GM23248 (cell line): ENCODE measurements at regions not wholly inside any gene's neighbourhood (a gene's known extent, or its start where the extent isn't known, plus 50 kb on each side); places are given as distances from the start of the nearest gene placed in this dataset.
"Not testable (repeated sequence)": the region's sequence is repeated elsewhere in the genome, so short reads cannot be mapped to it uniquely, and the experiment has no call there.

Experiments
- DNase-seq: peaks from one replicate; pipeline ENCODE4 v3.0.0-alpha.2; 2015
- H2AFZ ChIP-seq: fragments of 200-600 bp; sonication (generic); 2 replicates; pipeline ENCODE4 v1.6.1; 2016; ENCODE audit warnings: antibody characterized with exemption
- H3F3A ChIP-seq: fragments of 200-600 bp; sonication (generic); 2 replicates; pipeline ENCODE4 v1.6.1; 2016; ENCODE audit warnings: mild to moderate bottlenecking, antibody characterized with exemption, mixed run types; ENCODE audit not compliant: insufficient read depth
- H3K27ac ChIP-seq: fragments of 200-600 bp; sonication (generic); 2 replicates; pipeline ENCODE4 v1.5.1; 2016; ENCODE audit warnings: mild to moderate bottlenecking
- H3K27me3 ChIP-seq: fragments of 200-600 bp; sonication (generic); replicated peaks from 2 replicates; pipeline ENCODE4 v1.6.1; 2016; ENCODE audit warnings: mild to moderate bottlenecking; ENCODE audit not compliant: insufficient read depth
- H3K36me3 ChIP-seq: fragments of 200-600 bp; sonication (generic); 2 replicates; pipeline ENCODE4 v1.6.1; 2016; ENCODE audit warnings: low read depth, mild to moderate bottlenecking
- H3K4me1 ChIP-seq: fragments of 200-600 bp; sonication (generic); 2 replicates; pipeline ENCODE4 v1.6.1; 2016; ENCODE audit warnings: mild to moderate bottlenecking; ENCODE audit not compliant: insufficient read depth
- H3K4me2 ChIP-seq: fragments of 200-600 bp; sonication (generic); one replicate; pipeline ENCODE4 v1.6.1; 2016; ENCODE audit warnings: mild to moderate bottlenecking; ENCODE audit not compliant: unreplicated experiment
- H3K4me3 ChIP-seq: fragments of 200-600 bp; sonication (generic); 2 replicates; pipeline ENCODE4 v1.5.1; 2016; ENCODE audit warnings: mild to moderate bottlenecking
- H3K79me2 ChIP-seq: fragments of 200-600 bp; sonication (generic); 2 replicates; pipeline ENCODE4 v1.6.1; 2016; ENCODE audit warnings: mild to moderate bottlenecking; ENCODE audit not compliant: insufficient read depth
- H3K9ac ChIP-seq: fragments of 200-600 bp; sonication (generic); 2 replicates; pipeline ENCODE4 v1.6.1; 2016; ENCODE audit warnings: mild to moderate bottlenecking
- H3K9me2 ChIP-seq: fragments of 200-600 bp; sonication (generic); 2 replicates; pipeline ENCODE4 v1.6.1; 2016; ENCODE audit warnings: mixed run types, mild to moderate bottlenecking, moderate library complexity; ENCODE audit not compliant: insufficient read depth
- H3K9me3 ChIP-seq: fragments of 200-600 bp; sonication (generic); one replicate; pipeline ENCODE4 v1.6.1; 2017; ENCODE audit warnings: low read depth
- H4K20me1 ChIP-seq: fragments of 200-600 bp; sonication (generic); 2 replicates; pipeline ENCODE4 v1.6.0; 2016; ENCODE audit not compliant: insufficient read depth
- EZH2 ChIP-seq: fragments of 200-600 bp; sonication (generic); IDR thresholded peaks from 2 replicates; pipeline ENCODE4 v1.6.1; 2018; ENCODE audit warnings: antibody characterized with exemption, mild to moderate bottlenecking; ENCODE audit not compliant: insufficient read depth, poor library complexity, severe bottlenecking
- EZH2phosphoT487 ChIP-seq: fragments of 200-600 bp; sonication (generic); IDR thresholded peaks from 2 replicates; pipeline ENCODE4 v1.6.1; 2018; ENCODE audit warnings: antibody characterized with exemption, moderate library complexity, mild to moderate bottlenecking, low read depth; ENCODE audit not compliant: insufficient read depth
- WGBS, 2 experiments: methylation state at CpG; one replicate each; pipeline ENCODE4 v1.1.6; 2015 to 2017; ENCODE audit warnings: low lambda C conversion rate in 2 of 2, low coverage in 1 of 2; ENCODE audit errors: missing lambda C conversion rate in 2 of 2; 5-methylcytosine and 5-hydroxymethylcytosine counted together
- in situ Hi-C: fragments of 300-500 bp; cut with MboI; formaldehyde crosslinking; loops from 2 replicates; pipeline ENCODE4 v1.15.0; 2020

GRCh38 chr10:63977329-63977923 is 456.2 kb downstream of the REEP3 start:
- Histone ChIP-seq H3K4me3 (no peak overlapping the region), H3K27me3 (no peaks in the 10 kb centered on the region), H3K4me2 (no peak overlapping the region), H3K27ac (no peak overlapping the region), H3F3A (no peaks in the 10 kb centered on the region), H3K9ac (no peak overlapping the region), H4K20me1 (no peaks in the 10 kb centered on the region), H3K36me3 (no peaks in the 10 kb centered on the region), H2AFZ (no peak overlapping the region), H3K4me1 (no peaks in the 10 kb centered on the region), H3K9me2 (no peaks in the 10 kb centered on the region), H3K9me3 (no peaks in the 10 kb centered on the region), H3K79me2 (no peaks in the 10 kb centered on the region)
- in situ Hi-C loops = loop anchor here (10.0 kb wide), 1 partner anchor 103 kb away; no protein-coding TSS in a partner anchor
- TF ChIP-seq EZH2phosphoT487 (no peak), EZH2 (no peak)
- DNase-seq = peak; percentile 56
- WGBS, 2 experiments = 6% methylated on average over 1 of the region's 1 CpG

- H3K4me3 ChIP-seq, H3K27me3 ChIP-seq, H2AFZ ChIP-seq, H3K36me3 ChIP-seq, H3K27ac ChIP-seq, H3K4me1 ChIP-seq, H3K9ac ChIP-seq, DNase-seq, H4K20me1 ChIP-seq, H3K4me2 ChIP-seq, in situ Hi-C loops, H3K9me3 ChIP-seq, H3F3A ChIP-seq, H3K9me2 ChIP-seq, H3K79me2 ChIP-seq: not testable (repeated sequence)
- 13 to 17% methylated on average over 5 of the region's 5 CpGs for WGBS, 2 experiments
These were observed 459.7 kb downstream of the REEP3 start for GRCh38 chr10:63980870-63981269.

GRCh38 chr10:63984061-63984460 is 462.9 kb downstream of the REEP3 start:
- H3K4me3 ChIP-seq, H3K9me2 ChIP-seq, H3K36me3 ChIP-seq, H3K4me1 ChIP-seq, H2AFZ ChIP-seq, H3K9ac ChIP-seq, DNase-seq, H3K4me2 ChIP-seq, H3K27me3 ChIP-seq, in situ Hi-C loops, H3K27ac ChIP-seq, H3K79me2 ChIP-seq, H3F3A ChIP-seq, H4K20me1 ChIP-seq, H3K9me3 ChIP-seq: not testable (repeated sequence)
- 22 to 27% methylated on average over 2 of the region's 2 CpGs for WGBS, 2 experiments

GRCh38 chr10:63986536-63986935 is 465.3 kb downstream of the REEP3 start:
- Histone ChIP-seq H3K4me1 (no peaks in the 10 kb centered on the region), H2AFZ (no peak overlapping the region), H3K36me3 (no peaks in the 10 kb centered on the region), H3K27me3 (no peaks in the 10 kb centered on the region), H3K4me3 (no peak overlapping the region), H3K9me2 (no peaks in the 10 kb centered on the region), H3K9me3 (no peaks in the 10 kb centered on the region), H3K79me2 (no peaks in the 10 kb centered on the region), H3K4me2 (no peak overlapping the region), H3K9ac (no peak overlapping the region), H3F3A (no peaks in the 10 kb centered on the region), H3K27ac (no peak overlapping the region), H4K20me1 (no peaks in the 10 kb centered on the region)
- in situ Hi-C loops = no loop called here
- no peak for TF ChIP-seq EZH2
- no peak for TF ChIP-seq EZH2phosphoT487
- 22 to 29% methylated on average over 3 of the region's 3 CpGs for WGBS, 2 experiments
- no peak for DNase-seq

- in situ Hi-C loops = no loop called here
- no peaks in the 10 kb centered on the region for H4K20me1 ChIP-seq
- H3K9me2 ChIP-seq = no peaks in the 10 kb centered on the region
- no peaks in the 10 kb centered on the region for H3K9me3 ChIP-seq
- 0 to 6% methylated on average over 2 of the region's 2 CpGs for WGBS, 2 experiments
- no peak overlapping the region for H3K4me3 ChIP-seq
- TF ChIP-seq EZH2 = no peak
- no peak for TF ChIP-seq EZH2phosphoT487
- no peaks in the 10 kb centered on the region for H3K36me3 ChIP-seq
- no peaks in the 10 kb centered on the region for H3K27me3 ChIP-seq
- no peak overlapping the region for H3K9ac ChIP-seq
- H3K79me2 ChIP-seq = no peaks in the 10 kb centered on the region
- no peak for DNase-seq
- no peaks in the 10 kb centered on the region for H3F3A ChIP-seq
- H3K4me2 ChIP-seq = no peak overlapping the region
- no peaks in the 10 kb centered on the region for H3K4me1 ChIP-seq
- H2AFZ ChIP-seq = no peak overlapping the region
- no peak overlapping the region for H3K27ac ChIP-seq
These were observed 466.0 kb downstream of the REEP3 start for GRCh38 chr10:63987212-63987611.
